SK-N-SH treated with all-trans-retinoic acid at 6 μM for 48 hours (cell line): ENCODE measurements at regions not wholly inside any gene's neighbourhood (a gene's known extent, or its start where the extent isn't known, plus 50 kb on each side); places are given as distances from the start of the nearest gene placed in this dataset.

ENCODE experiments used
- OSR1 ChIP-seq: fragments of 250-450 bp; sonication (Bioruptor Pico); IDR thresholded peaks from 2 replicates; pipeline ENCODE4 v1.8.0; 2022; ENCODE audit warnings: moderate library complexity, mild to moderate bottlenecking, inconsistent platforms
- PATZ1 ChIP-seq: fragments of 250-450 bp; sonication (Bioruptor Pico); IDR thresholded peaks from 2 replicates; pipeline ENCODE4 v1.8.0; 2020; ENCODE audit warnings: mild to moderate bottlenecking, moderate library complexity, borderline replicate concordance
- POU6F1 ChIP-seq: fragments of 250-450 bp; sonication (Bioruptor Pico); IDR thresholded peaks from 2 replicates; pipeline ENCODE4 v1.8.0; 2021; ENCODE audit warnings: low read depth, mild to moderate bottlenecking, moderate library complexity, borderline replicate concordance
- RARB ChIP-seq: fragments of 250-450 bp; sonication (Bioruptor Pico); IDR thresholded peaks from 2 replicates; pipeline ENCODE4 v1.8.0; 2021; ENCODE audit warnings: mild to moderate bottlenecking, moderate library complexity
- ZFP3 ChIP-seq: fragments of 250-450 bp; sonication (Bioruptor Pico); IDR thresholded peaks from 2 replicates; pipeline ENCODE4 v1.5.0; 2020; ENCODE audit warnings: mild to moderate bottlenecking, moderate library complexity
- ZFP30 ChIP-seq: fragments of 450-650 bp; formaldehyde crosslinking; IDR thresholded peaks from 2 replicates; pipeline ENCODE4 v1.5.0; 2022; ENCODE audit warnings: mild to moderate bottlenecking, moderate library complexity
- ZNF70 ChIP-seq: fragments of 450-650 bp; formaldehyde crosslinking; IDR thresholded peaks from 2 replicates; pipeline ENCODE4 v1.5.0; 2020; ENCODE audit warnings: mild to moderate bottlenecking, moderate library complexity
- TF ChIP-seq, protein P1 (sequence below): fragments of 250-450 bp; sonication (Bioruptor Pico); IDR thresholded peaks from 2 replicates; pipeline ENCODE4 v1.5.1; 2021; ENCODE audit warnings: mild to moderate bottlenecking, moderate library complexity

GRCh38 chr16:86665929-86666328 lies 87.6 kb downstream of the FOXL1 start:
- no peak for TF ChIP-seq ZNF70 (CRISPR knock-in tag)
- no peak for TF ChIP-seq PATZ1 (CRISPR knock-in tag)
- no peak for TF ChIP-seq POU6F1 (CRISPR knock-in tag)
- no peak for TF ChIP-seq ZFP30 (CRISPR knock-in tag)
- TF ChIP-seq, protein P1, sequence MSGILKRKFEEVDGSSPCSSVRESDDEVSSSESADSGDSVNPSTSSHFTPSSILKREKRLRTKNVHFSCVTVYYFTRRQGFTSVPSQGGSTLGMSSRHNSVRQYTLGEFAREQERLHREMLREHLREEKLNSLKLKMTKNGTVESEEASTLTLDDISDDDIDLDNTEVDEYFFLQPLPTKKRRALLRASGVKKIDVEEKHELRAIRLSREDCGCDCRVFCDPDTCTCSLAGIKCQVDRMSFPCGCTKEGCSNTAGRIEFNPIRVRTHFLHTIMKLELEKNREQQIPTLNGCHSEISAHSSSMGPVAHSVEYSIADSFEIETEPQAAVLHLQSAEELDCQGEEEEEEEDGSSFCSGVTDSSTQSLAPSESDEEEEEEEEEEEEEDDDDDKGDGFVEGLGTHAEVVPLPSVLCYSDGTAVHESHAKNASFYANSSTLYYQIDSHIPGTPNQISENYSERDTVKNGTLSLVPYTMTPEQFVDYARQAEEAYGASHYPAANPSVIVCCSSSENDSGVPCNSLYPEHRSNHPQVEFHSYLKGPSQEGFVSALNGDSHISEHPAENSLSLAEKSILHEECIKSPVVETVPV (CRISPR knock-in tag) = no peak
- no peak for TF ChIP-seq RARB (CRISPR knock-in tag)
- no peak for TF ChIP-seq ZFP3 (CRISPR knock-in tag)
- no peak for TF ChIP-seq OSR1 (CRISPR knock-in tag)
